Urothelium cell line (cell line): ENCODE measurements at regions not wholly inside any gene's neighbourhood (a gene's known extent, or its start where the extent isn't known, plus 50 kb on each side); places are given as distances from the start of the nearest gene placed in this dataset.
A peak's percentile ranks its signal among the peaks of the same experiment; 100 is the strongest.

Source experiments
- DNase-seq: peaks from one replicate; pipeline ENCODE4 v3.0.0; 2011; ENCODE audit warnings: low spot score, mixed read lengths
- FAIRE-seq: peaks from 2 replicates; lab custom pipeline; 2011; peaks lifted over from hg19 to GRCh38; lab: Jason Lieb, UNC

DNA sequence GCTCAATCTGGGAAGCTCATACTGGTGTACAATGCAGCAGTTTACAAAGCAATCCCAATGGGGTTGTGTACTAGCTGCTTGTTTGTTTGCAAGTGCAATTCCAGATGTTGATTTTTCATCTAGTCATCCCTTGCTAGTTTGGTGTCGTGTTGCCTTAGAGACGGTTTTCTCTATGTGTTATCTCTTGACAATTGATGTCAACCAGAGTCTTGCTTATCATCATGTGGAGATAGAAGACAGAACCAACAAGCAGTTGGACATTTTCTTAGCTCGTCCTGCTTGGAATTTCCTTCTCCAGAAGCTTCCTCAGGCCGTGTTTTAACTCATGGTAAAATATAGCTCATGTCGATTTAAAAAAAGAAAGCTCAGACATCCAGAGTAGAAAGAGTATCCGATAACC, 262.0 kb upstream of the KCNH8 start:
- no peak for DNase-seq
- FAIRE-seq = no peak

- DNase-seq = no peak
- FAIRE-seq = no peak
Measured at GRCh38 chr3:18885612-18886011, 262.7 kb upstream of the KCNH8 start.

DNA sequence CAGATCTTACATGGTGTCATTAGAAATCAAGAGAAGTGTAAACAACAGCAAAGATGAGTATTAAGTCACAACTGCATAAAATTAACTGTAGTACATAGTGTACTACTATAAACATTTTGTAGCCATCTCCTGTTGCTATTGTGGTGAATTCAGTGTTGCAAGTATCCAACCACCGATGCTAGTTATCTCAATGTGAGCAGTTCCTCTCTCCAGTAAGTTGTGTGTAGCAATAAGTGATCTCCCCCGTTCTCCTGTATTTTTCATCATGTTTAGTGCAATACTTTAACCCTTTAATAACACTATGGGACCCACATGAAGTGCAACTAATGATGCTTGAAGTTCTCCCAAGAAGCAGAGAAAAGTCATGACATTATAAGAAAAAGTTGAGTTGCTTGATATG, 264.7 kb upstream of the KCNH8 start:
- no peak for FAIRE-seq
- no peak for DNase-seq

DNA sequence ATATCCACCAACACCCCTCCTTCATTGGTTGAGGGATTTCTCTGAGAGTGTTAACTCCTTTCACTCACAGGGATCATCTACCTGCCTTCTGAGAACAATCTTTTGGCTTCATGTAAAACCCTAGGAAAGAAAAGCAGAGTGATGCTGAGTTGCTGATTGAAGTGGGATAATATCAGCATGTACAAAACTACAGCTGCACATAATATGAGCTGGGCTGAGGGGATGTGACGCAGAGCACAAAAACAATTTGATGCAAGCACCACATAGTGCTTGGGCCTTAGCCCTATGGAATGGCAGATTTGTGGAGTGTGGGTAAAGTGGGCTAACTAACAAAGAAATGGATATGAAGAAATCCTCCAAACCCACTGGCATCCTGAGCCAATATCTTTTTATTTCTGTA, 267.6 kb upstream of the KCNH8 start:
- FAIRE-seq = no peak

DNA sequence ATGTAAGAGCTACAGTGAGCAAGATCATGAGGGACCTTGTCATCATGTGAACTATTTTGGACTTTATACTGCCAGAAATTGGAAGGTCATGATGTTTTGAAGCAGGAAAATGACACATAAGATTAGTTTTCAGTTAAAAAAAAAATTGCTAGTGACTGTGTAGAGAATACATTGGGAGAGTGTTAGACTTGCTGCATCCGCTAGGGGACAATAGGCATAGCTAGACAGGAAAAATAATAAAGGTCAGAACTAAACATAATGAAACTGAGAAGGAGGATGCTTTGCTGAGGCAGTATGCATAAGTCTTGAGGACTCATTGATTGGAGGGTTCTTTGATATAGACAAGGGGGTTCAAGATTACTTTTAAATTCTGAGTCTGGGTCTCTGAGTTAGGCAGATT, 275.8 kb upstream of the KCNH8 start:
- FAIRE-seq = no peak

More for the DNA sequence above, 267.6 kb upstream of the KCNH8 start:
- no peak for DNase-seq

DNA sequence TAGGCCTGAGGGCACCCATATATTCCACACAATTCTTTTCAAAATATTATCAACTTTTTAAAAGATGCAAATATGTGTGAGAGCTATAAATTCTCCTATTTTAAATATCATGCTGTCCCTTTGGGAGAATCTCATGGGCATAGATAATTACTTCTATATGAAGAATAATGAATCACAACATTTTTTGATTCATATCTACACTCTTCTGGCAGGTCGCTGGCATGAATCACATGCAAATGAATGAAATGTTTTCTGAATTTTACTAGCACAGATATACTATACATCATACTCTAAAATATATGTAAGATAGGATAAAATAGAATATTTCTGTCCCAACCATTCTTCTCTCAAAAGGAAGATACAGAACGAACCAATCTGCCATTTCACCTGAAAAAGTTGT, 277.7 kb upstream of the KCNH8 start:
- no peak for FAIRE-seq

More for the DNA sequence above, 275.8 kb upstream of the KCNH8 start:
- DNase-seq = no peak

GRCh38 chr3:18870074-18870640, 278.2 kb upstream of the KCNH8 start:
- DNase-seq = no peak
- FAIRE-seq = no peak

More for the DNA sequence above, 277.7 kb upstream of the KCNH8 start:
- DNase-seq = no peak

GRCh38 chr3:18868911-18869689, 279.2 kb upstream of the KCNH8 start:
- DNase-seq (no peak), FAIRE-seq (no peak)

DNA sequence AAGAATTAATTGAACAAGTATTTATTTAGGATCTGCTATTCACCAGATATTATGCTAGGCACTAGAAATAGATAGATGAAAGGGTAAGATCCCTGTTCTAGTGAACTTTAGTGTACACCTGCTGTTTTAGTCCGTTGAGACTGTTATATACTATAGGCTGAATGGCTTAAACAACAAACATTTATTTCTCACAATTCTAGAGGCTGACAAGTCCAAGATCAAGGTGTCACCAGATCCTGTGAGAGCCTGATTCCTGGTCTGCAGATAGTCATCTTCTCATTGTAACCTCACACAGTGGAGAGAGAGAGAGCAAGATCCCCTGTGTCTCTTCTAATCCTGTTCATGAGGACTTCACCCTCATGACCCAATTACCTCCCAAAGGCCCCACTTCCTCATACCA, 281.4 kb upstream of the KCNH8 start:
- DNase-seq = no peak
- FAIRE-seq = no peak

GRCh38 chr3:18864933-18865731, 283.2 kb upstream of the KCNH8 start:
- FAIRE-seq (no peak), DNase-seq (no peak)

GRCh38 chr3:18862077-18862476, 286.2 kb upstream of the KCNH8 start:
- FAIRE-seq (no peak), DNase-seq (no peak)

GRCh38 chr3:18861137-18861536, 287.2 kb upstream of the KCNH8 start:
- FAIRE-seq = no peak

DNA sequence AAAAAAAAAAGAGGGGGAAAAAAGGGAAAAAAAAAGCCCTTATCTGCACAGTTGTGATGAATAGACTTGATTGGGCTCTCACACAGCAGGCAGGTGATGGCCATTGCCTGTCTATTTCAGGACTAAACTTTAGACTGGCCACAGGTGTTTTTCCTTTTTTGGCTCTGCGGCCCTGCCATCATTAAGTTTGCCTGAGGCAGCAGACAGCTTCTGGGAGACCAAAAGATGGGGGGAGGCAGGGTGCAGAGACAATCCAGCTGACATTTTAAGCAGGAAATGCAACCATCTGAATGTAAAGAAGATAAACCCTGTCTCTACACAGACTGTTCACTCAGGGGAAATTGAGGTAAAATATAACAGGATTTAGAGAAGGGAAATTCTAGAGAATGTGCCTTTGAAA, 295.0 kb upstream of the KCNH8 start:
- FAIRE-seq (no peak), DNase-seq (no peak)

More at GRCh38 chr3:18861137-18861536, 287.2 kb upstream of the KCNH8 start:
- DNase-seq = no peak

GRCh38 chr3:18847583-18848197, 300.6 kb upstream of the KCNH8 start:
- FAIRE-seq = no peak
- peak; percentile 12 for DNase-seq

DNA sequence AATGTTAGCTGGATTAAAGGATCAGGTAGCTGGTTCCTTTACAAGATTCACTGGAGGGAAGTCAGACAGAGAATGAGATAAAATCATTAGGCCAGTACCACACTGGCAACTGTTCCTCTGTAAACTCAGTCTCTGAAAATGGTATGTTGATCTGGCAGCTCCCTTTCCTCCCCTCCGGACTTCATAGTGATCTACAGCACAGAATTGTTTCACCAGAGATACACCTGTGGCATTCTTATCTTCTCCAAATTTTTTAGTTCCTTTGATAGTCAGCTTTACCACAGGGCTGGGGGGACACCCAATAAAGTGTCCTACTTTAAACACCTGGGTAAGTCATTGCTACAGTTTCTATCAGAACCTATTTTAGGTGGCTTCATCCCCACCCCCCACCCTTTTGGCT, 304.3 kb upstream of the KCNH8 start:
- FAIRE-seq (no peak), DNase-seq (no peak)

DNA sequence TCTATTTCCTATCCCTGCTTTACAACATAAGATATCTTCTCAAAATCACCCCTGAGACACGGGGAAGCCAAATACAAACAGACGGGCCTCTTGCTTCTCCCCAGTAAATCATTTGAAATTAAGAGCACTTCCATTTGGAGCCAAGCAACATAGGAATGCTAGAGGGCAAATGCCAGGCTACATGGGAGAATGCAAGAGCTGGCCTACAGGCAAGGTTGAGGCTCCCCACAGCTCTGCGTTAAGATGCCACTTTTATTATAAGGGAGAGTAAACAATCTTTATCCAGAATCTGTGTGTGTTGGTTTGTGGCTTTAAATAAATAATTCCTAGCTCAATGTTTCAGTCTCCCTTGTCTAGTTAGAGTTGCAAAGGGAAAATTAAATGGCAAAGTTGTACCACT, 305.1 kb upstream of the KCNH8 start:
- DNase-seq (no peak), FAIRE-seq (no peak)

- no peak for DNase-seq
- no peak for FAIRE-seq
Measured at GRCh38 chr3:18841422-18842343, 306.6 kb upstream of the KCNH8 start.

- FAIRE-seq (no peak), DNase-seq (no peak)
Measured at GRCh38 chr3:18840535-18841137, 307.7 kb upstream of the KCNH8 start.

DNA sequence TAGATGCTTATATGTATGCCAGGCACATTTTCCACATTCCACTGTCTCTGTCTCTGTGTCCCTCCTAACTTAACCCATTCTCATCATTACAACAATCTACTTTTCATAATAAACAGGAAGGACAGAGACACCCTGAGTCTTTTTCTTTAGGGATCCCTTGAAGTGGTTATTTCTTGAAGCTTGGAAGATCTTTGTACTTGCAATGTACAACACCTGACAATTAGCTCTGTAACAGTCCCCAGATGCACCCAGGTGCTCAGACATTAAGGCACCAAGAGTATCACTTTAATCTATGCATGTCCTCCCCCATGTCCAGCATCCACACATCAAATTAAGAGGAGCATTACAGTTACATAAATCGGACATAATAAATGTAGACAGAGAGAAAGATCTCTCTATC, 309.6 kb upstream of the KCNH8 start:
- FAIRE-seq (no peak), DNase-seq (no peak)
